ENCODE measurements at regions not wholly inside any gene's neighbourhood (a gene's known extent, or its start where the extent isn't known, plus 50 kb on each side); places are given as distances from the start of the nearest gene placed in this dataset.
"Not testable (repeated sequence)": the region's sequence is repeated elsewhere in the genome, so short reads cannot be mapped to it uniquely, and the experiment has no call there.

DNA sequence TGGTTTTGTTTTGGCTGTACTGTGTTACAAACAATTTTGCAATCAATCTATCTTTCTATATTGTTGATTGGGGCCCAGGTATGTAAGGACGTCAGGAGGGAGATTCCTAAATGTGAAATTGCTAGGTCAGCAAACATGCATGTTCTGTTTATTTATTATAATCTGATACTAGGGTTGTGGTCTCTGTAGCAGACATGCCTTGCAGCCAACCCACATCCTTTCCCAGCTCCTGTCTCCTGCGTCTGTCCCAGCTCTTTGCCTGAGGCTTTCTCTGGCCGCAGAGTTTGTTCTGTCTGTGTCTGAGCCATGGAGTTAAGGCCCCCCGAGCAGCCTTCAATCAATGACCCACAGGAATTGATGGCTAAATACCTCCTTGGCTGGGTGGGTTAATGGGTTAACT is 124.0 kb upstream of the ZEB1 start:
- Histone ChIP-seq H3K9ac (ENCODE audit: low read length) (no peak overlapping the region), H3K9me3 (ENCODE audit: control insufficient read depth, low read length) (no peaks in the 10 kb centered on the region), H3K27me3 (replicated peaks; ENCODE audit: control insufficient read depth, insufficient read depth, low read length) (no peaks in the 10 kb centered on the region), H3K36me3 (ENCODE audit: control insufficient read depth, insufficient read depth, low read length, severe bottlenecking) (no peaks in the 10 kb centered on the region), H3K4me1 (ENCODE audit: control insufficient read depth, insufficient read depth, low read length) (no peaks in the 10 kb centered on the region), H3K4me3 (ENCODE audit: low read length) (no peak overlapping the region)
- no peak for DNase-seq (ENCODE audit: low read depth)

DNA sequence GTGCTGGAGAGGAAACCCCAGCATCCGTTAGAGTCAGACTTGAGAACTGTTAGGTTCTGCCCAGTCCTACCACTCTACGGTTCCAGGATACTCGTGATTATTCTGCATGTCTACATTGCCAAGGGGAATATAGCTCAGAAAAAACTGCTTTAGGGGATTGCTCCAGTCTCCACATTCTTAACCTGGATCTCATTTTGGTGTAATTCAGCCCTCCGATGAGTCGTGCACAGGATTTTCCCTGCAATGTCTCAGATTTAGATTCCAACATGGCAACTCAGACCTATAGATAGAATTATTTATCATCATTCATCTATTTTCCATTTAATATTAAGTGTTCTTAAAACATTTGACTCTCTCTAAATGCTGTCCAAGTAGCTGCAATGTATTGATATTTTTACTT is 121.1 kb upstream of the ZEB1 start:
- DNase-seq (ENCODE audit: low read depth), result no peak
- Histone ChIP-seq H3K9me3 (ENCODE audit: control insufficient read depth, low read length) (no peaks in the 10 kb centered on the region), H3K36me3 (ENCODE audit: control insufficient read depth, insufficient read depth, low read length, severe bottlenecking) (no peaks in the 10 kb centered on the region), H3K4me1 (ENCODE audit: control insufficient read depth, insufficient read depth, low read length) (no peaks in the 10 kb centered on the region), H3K27me3 (replicated peaks; ENCODE audit: control insufficient read depth, insufficient read depth, low read length) (no peaks in the 10 kb centered on the region), H3K9ac (ENCODE audit: low read length) (no peak overlapping the region), H3K4me3 (ENCODE audit: low read length) (no peak overlapping the region)

DNA sequence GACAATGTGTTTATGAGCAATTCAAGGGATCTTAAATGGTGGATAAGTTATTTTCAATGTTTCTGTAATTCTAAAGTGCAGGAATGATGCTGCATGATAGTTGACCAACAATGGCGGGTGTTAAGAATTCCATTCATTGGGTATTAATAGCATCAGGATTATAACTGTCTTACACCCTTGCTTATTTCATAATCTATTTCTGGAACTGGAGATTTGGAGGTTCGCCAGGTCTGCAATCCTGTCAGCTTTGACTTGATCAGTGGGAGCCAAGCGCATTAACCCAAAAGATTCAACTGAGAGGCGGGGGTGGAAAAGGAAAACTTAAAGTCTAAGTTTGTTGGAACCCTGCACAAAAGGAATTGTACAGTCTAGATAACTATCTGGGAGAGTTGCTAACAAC is 114.9 kb upstream of the ZEB1 start:
- DNase-seq (ENCODE audit: low read depth), result no peak
- Histone ChIP-seq H3K9me3 (ENCODE audit: control insufficient read depth, low read length) (no peaks in the 10 kb centered on the region), H3K36me3 (ENCODE audit: control insufficient read depth, insufficient read depth, low read length, severe bottlenecking) (no peaks in the 10 kb centered on the region), H3K27me3 (replicated peaks; ENCODE audit: control insufficient read depth, insufficient read depth, low read length) (no peaks in the 10 kb centered on the region), H3K4me1 (ENCODE audit: control insufficient read depth, insufficient read depth, low read length) (peaks cover 8% of the 10 kb centered on the region), H3K4me3 (ENCODE audit: low read length) (no peak overlapping the region), H3K9ac (ENCODE audit: low read length) (no peak overlapping the region)

DNA sequence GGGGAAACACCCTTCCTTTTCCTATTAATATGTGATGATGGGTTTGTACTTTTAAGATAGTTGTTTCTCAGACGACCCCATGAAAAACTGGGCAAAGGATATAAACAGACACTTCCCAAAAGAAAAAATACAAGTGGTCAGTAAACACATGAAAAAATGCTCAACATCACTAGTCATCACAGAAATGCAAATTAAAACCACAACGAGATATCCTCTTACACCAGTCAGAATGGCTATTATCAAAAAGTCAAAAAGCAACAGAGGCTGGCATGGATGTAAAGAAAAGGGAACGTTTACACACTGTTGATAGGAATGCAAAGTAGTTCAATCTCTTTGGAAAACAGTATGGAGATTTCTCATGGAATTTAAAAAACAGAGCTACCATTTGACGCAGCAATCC is 111.4 kb upstream of the ZEB1 start:
- Histone ChIP-seq H3K9me3 (ENCODE audit: control insufficient read depth, low read length) (no peaks in the 10 kb centered on the region), H3K4me3 (ENCODE audit: low read length) (no peak overlapping the region), H3K9ac (ENCODE audit: low read length) (no peak overlapping the region), H3K36me3 (ENCODE audit: control insufficient read depth, insufficient read depth, low read length, severe bottlenecking) (no peaks in the 10 kb centered on the region), H3K4me1 (ENCODE audit: control insufficient read depth, insufficient read depth, low read length) (peaks cover 8% of the 10 kb centered on the region), H3K27me3 (replicated peaks; ENCODE audit: control insufficient read depth, insufficient read depth, low read length) (no peaks in the 10 kb centered on the region)
- DNase-seq (ENCODE audit: low read depth), result peak; percentile 21

DNA sequence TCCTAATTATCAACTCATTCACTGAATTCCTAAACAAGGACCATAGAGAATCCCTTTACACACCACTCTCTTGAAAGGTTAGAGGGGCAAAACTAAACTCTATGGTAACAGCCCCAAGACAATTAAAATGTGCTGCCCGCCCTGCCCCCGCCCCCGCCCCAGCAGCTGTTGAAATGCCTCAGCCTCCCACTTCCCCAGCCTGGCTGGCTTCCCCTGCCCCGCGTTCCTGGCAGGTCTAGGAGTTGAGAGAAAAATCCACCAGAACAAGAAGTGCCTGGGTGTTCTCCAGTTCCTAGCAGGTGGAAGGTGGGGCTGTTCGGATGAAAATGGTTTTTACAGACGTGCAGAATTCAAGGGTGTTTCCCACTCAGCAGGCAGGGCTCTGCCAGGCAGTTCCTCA is 109.5 kb upstream of the ZEB1 start:
- peaks cover under 1% of the 10 kb centered on the region for H3K4me1 ChIP-seq (ENCODE audit: control insufficient read depth, insufficient read depth, low read length)

DNA sequence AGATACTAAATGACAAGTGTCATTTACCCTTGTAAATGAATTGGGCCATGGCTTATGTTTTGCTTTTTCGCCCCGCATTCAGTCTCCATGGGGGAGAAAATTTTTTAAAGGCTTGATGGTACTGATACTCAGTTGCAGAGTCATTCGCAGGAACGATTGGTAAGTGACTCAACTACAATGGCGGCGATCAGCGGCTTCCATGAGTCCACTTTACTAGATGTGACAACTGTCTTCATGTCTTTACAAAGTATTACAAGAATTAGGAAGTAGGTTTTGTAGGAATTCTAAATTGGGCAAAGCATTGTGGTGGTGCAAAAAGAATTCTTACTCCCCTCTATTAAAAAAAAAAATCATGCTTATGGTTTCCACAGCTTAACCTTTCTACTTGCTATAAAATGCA is 108.8 kb upstream of the ZEB1 start:
- H3K4me1 ChIP-seq (ENCODE audit: control insufficient read depth, insufficient read depth, low read length), result no peaks in the 10 kb centered on the region
- H3K36me3 ChIP-seq (ENCODE audit: control insufficient read depth, insufficient read depth, low read length, severe bottlenecking), result no peaks in the 10 kb centered on the region
- no peak for DNase-seq (ENCODE audit: low read depth)
- H3K27me3 ChIP-seq (replicated peaks; ENCODE audit: control insufficient read depth, insufficient read depth, low read length), result no peaks in the 10 kb centered on the region
- no peak overlapping the region for H3K4me3 ChIP-seq (ENCODE audit: low read length)
- no peaks in the 10 kb centered on the region for H3K9me3 ChIP-seq (ENCODE audit: control insufficient read depth, low read length)
- no peak overlapping the region for H3K9ac ChIP-seq (ENCODE audit: low read length)

More for the DNA sequence above, 109.5 kb upstream of the ZEB1 start:
- H3K36me3 ChIP-seq (ENCODE audit: control insufficient read depth, insufficient read depth, low read length, severe bottlenecking), result no peaks in the 10 kb centered on the region
- H3K27me3 ChIP-seq (replicated peaks; ENCODE audit: control insufficient read depth, insufficient read depth, low read length), result no peaks in the 10 kb centered on the region
- no peak for DNase-seq (ENCODE audit: low read depth)
- H3K4me3 ChIP-seq (ENCODE audit: low read length), result no peak overlapping the region
- no peaks in the 10 kb centered on the region for H3K9me3 ChIP-seq (ENCODE audit: control insufficient read depth, low read length)
- H3K9ac ChIP-seq (ENCODE audit: low read length), result no peak overlapping the region

DNA sequence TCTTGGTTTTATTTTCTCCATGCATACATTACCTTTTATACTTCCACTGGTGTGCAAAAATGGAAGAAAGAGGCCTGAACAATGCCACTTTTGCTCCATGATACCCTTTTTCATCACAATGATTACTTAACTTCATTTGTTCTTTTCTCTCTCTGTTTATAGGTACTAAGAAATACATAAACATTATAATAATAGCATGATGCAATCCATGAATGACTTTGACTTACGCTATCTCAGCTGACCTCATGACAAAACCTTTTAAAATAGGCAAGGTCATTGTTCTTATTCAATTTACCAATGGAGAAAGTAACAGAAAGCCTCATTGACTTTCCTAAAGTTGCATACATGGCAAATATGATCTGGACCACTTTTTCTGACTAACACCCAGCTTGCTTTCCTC is 105.1 kb upstream of the ZEB1 start:
- Histone ChIP-seq H3K4me1 (ENCODE audit: control insufficient read depth, insufficient read depth, low read length) (peaks cover 7% of the 10 kb centered on the region), H3K9me3 (ENCODE audit: control insufficient read depth, low read length) (no peaks in the 10 kb centered on the region), H3K9ac (ENCODE audit: low read length) (no peak overlapping the region), H3K36me3 (ENCODE audit: control insufficient read depth, insufficient read depth, low read length, severe bottlenecking) (no peaks in the 10 kb centered on the region), H3K4me3 (ENCODE audit: low read length) (no peak overlapping the region), H3K27me3 (replicated peaks; ENCODE audit: control insufficient read depth, insufficient read depth, low read length) (no peaks in the 10 kb centered on the region)
- DNase-seq (ENCODE audit: low read depth), result no peak

DNA sequence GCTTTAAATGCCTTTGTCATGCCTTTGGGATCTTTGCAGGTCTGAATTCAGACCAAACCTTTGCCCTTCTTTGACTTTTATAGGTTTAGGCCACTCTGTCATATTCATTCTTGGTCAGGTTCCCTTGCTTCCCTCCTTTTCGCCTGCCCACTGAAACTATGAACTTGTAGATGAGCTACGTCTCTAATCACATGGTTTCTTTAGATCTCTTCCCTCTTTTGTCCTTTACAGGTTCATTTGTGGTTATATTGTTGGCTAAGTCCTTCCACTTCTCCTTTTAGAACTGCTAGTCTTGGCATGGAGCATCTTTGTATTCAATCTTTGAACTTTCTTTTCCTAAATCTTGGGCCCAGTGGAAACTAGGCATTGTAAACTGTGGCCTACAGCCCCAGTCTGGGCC is 104.0 kb upstream of the ZEB1 start:
- H3K9ac ChIP-seq (ENCODE audit: low read length), result no peak overlapping the region
- H3K27me3 ChIP-seq (replicated peaks; ENCODE audit: control insufficient read depth, insufficient read depth, low read length), result no peaks in the 10 kb centered on the region
- no peaks in the 10 kb centered on the region for H3K9me3 ChIP-seq (ENCODE audit: control insufficient read depth, low read length)
- H3K36me3 ChIP-seq (ENCODE audit: control insufficient read depth, insufficient read depth, low read length, severe bottlenecking), result no peaks in the 10 kb centered on the region
- DNase-seq (ENCODE audit: low read depth), result no peak
- H3K4me1 ChIP-seq (ENCODE audit: control insufficient read depth, insufficient read depth, low read length), result peaks cover 17% of the 10 kb centered on the region
- no peak overlapping the region for H3K4me3 ChIP-seq (ENCODE audit: low read length)

DNA sequence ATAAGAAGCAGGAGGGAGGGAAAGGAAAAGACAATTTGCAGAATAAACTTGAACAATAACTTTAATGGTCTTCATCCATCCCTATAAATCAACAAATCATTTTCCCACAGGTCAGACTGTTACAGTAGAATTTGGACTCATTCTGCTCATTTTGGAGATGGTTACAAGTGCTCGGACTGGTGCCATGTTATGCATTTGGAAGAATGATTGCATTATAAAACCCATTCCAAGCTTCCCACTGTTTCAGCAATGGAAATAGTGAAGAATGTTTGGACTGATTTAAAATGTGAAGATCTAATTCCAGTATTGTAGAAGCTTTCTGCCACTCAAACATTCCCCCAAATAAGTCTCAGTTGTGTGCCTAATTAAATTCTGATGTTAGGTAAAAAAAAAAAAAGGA is 99.7 kb upstream of the ZEB1 start:
- no peaks in the 10 kb centered on the region for H3K9me3 ChIP-seq (ENCODE audit: control insufficient read depth, low read length)
- H3K4me1 ChIP-seq (ENCODE audit: control insufficient read depth, insufficient read depth, low read length), result peaks cover 17% of the 10 kb centered on the region
- DNase-seq (ENCODE audit: low read depth), result no peak
- H3K36me3 ChIP-seq (ENCODE audit: control insufficient read depth, insufficient read depth, low read length, severe bottlenecking), result no peaks in the 10 kb centered on the region
- H3K27me3 ChIP-seq (replicated peaks; ENCODE audit: control insufficient read depth, insufficient read depth, low read length), result no peaks in the 10 kb centered on the region
- no peak overlapping the region for H3K9ac ChIP-seq (ENCODE audit: low read length)
- no peak overlapping the region for H3K4me3 ChIP-seq (ENCODE audit: low read length)

DNA sequence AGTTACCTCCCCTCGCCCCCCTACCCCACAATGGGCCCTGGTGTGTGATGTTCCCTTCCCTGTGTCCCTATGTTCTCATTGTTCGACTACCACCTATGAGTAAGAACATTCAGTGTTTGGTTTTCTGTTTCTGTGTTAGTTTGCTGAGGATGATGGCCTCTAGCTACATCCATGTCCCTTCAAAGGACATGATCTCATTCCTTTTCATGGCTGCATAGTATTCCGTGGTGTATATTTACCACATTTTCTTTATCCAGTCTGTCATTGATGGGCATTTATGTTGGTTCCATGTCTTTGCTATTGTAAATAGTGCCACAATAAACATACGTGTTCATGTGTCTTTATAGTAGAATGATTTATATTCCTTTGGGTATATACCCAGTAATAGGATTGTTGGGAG is 90.2 kb upstream of the ZEB1 start:
- not testable (repeated sequence) for H3K36me3 ChIP-seq (ENCODE audit: control insufficient read depth, insufficient read depth, low read length, severe bottlenecking); DNase-seq (ENCODE audit: low read depth); H3K4me3 ChIP-seq (ENCODE audit: low read length); H3K9ac ChIP-seq (ENCODE audit: low read length); H3K27me3 ChIP-seq (replicated peaks; ENCODE audit: control insufficient read depth, insufficient read depth, low read length); H3K9me3 ChIP-seq (ENCODE audit: control insufficient read depth, low read length); H3K4me1 ChIP-seq (ENCODE audit: control insufficient read depth, insufficient read depth, low read length)

DNA sequence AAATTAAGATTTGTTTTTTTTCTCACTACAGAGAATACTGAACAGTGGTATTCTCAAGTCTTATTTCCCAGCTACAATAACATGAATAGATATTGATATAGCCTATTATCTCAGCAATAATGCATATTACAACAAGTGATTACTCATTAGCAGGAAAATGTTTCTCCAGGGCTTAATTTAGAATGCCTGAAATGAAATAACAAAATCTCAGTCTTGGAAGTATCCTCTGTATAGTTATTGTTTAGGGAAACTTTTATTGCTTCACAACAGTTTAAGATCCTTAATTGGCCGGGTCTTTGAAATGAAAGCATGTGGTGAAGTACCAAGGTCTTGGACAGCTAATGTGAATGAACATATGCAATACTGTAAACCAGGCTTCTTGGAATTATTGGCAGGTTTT is 79.1 kb upstream of the ZEB1 start:
- H3K9me3 ChIP-seq (ENCODE audit: control insufficient read depth, low read length), result peaks cover 11% of the 10 kb centered on the region
- H3K27me3 ChIP-seq (replicated peaks; ENCODE audit: control insufficient read depth, insufficient read depth, low read length), result no peaks in the 10 kb centered on the region
- peaks cover 5% of the 10 kb centered on the region for H3K4me1 ChIP-seq (ENCODE audit: control insufficient read depth, insufficient read depth, low read length)
- no peak for DNase-seq (ENCODE audit: low read depth)
- H3K9ac ChIP-seq (ENCODE audit: low read length), result no peak overlapping the region
- H3K4me3 ChIP-seq (ENCODE audit: low read length), result no peak overlapping the region
- H3K36me3 ChIP-seq (ENCODE audit: control insufficient read depth, insufficient read depth, low read length, severe bottlenecking), result no peaks in the 10 kb centered on the region

DNA sequence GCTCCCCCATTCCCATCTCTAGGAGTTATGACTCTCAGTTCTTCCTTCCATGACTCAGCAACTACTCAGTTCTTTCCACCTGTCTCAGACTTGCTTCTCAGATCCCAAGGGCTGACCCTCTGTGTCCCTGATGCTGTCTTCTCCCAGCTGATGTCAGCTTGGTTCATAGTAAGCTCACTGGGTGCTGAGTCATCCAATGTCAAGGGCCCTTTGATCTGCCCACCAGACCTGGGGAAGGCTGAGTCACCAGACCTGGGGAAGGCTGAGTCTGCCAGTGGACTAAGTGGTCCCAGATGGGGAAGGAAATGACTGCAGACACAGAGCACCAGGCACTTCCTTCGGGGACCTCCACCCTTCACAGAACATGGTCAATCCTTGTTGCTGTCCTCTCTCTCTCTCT is 76.1 kb upstream of the ZEB1 start:
- peak; percentile 80 for DNase-seq (ENCODE audit: low read depth)
- H3K9me3 ChIP-seq (ENCODE audit: control insufficient read depth, low read length), result peaks cover 6% of the 10 kb centered on the region
- H3K4me3 ChIP-seq (ENCODE audit: low read length), result no peak overlapping the region
- H3K27me3 ChIP-seq (replicated peaks; ENCODE audit: control insufficient read depth, insufficient read depth, low read length), result no peaks in the 10 kb centered on the region
- no peaks in the 10 kb centered on the region for H3K36me3 ChIP-seq (ENCODE audit: control insufficient read depth, insufficient read depth, low read length, severe bottlenecking)
- H3K4me1 ChIP-seq (ENCODE audit: control insufficient read depth, insufficient read depth, low read length), result peaks cover 5% of the 10 kb centered on the region
- no peak overlapping the region for H3K9ac ChIP-seq (ENCODE audit: low read length)
